ENCODE measurements at regions not wholly inside any gene's neighbourhood (a gene's known extent, or its start where the extent isn't known, plus 50 kb on each side); places are given as distances from the start of the nearest gene placed in this dataset.
A peak's percentile ranks its signal among the peaks of the same experiment; 100 is the strongest.

DNA sequence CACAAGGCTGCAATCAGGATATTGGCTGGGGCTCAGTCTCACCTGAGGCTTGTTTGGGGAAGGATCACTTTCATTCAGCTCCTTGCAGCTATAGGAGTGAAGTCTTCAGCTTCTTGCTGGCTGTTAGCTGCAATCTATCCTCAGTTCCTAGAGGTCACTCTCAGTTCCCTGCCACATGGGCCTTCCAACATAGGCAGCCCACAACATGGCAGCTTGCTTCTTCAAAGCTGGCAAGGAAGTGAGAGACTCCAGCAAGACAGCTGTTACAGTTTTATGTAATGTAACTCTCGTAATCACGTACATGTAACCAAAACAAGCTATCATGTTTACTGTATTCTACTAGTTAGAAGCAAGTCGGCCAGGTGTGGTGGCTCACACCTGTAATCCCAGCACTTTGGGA is 226.9 kb downstream of the CDC5L start:
- no peak for DNase-seq

DNA sequence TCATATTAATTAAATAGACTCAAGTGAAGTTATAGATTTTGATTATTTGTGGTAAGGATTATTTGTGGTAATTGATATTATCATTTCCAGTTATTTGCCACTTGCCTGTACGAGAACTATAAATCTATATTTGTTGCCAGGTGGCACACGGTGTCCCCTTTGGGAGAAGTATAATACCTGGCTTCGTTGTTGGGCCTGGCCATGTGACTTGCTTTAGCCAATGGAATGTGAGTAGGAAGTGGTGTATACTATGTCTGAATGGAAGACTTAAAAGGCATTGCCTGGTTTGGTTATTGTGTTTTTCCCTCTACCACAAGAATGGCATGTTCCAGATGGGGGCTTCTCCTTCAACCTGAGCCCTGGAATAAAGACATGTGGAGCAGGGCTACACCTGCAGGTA is 228.1 kb downstream of the CDC5L start:
- DNase-seq = no peak

- DNase-seq = no peak
These were observed 229.9 kb downstream of the CDC5L start for GRCh38 chr6:44617416-44617815.

DNA sequence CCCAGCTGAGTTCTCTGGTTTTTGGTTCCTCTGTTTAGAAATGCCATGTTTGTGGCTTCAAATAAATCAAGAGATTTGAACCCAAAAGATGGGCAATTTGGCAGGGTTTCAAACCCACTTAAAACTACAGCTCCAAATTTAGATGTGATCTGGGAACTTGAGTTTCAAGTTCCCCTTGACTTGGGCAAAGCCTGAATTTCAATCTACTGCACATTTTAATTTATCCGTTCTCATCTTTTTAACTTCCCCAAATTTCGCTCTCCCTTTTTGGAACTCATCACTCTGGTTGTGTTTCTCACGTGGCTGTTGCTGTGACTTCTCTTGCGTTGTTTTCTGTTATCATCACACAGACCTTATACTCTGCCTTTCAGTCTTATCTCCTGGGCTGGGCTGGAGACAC is 230.9 kb downstream of the CDC5L start:
- no peak for DNase-seq

DNA sequence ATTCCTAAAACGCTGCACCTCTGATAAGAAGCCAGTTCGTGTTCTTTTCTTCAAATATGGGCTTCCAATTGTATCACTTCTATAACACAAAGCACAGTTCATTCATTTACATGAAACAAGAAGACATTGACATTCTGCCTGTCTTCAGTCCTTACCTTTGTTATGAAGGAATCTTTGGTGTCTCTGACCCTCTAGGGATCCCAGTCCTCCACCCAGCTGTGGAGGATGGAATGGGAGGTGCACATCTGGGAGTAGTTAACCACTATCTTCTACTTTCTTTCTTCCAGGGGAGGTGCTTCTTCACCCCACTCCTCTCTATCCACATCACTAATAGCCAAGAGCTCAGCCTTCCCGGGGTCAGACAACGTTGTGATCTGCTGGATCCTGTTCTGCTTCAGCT is 233.4 kb downstream of the CDC5L start:
- no peak for DNase-seq

DNA sequence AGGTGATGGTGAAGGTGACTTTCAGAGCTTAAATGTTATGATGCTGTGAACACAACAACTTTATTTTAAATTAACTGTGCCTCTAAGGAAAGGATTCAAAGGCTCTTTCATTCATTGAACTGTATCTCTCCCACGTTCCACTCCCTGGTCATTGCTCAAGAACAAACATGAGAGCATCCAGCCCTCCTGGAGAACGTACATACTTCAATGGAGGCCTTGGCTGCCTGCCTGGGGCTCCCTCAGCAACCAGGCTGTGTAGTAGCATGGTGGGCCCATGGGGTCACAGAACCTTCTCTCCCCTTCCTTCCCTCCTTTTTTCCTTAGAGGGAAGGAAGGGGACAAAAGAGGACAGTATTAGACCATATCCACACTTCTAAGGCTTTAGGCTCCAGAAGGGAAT is 234.3 kb downstream of the CDC5L start:
- DNase-seq = no peak

DNA sequence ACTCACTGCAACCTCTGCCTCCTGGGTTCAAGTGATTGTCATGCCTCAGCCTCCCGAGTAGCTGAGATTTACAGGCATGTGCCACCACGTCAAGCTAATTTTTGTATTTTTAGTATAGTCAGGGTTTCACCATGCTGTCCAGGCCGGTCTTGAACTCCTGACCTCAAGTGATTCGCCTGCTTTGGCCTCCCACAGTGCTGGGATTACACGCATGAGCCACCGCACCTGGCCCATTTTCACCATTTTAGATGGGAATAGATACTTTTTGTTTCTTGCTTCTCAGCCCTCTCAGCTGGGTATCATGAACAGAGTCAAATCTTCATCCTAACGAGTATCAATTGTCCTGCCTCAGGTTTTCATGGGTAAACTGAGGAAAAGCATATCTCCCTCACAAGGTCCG is 235.0 kb downstream of the CDC5L start:
- DNase-seq = no peak

GRCh38 chr6:44622956-44623355 is 235.4 kb downstream of the CDC5L start:
- no peak for DNase-seq

GRCh38 chr6:44624226-44624625 is 236.7 kb downstream of the CDC5L start:
- no peak for DNase-seq

- no peak for DNase-seq
These were observed 237.5 kb downstream of the CDC5L start for GRCh38 chr6:44624936-44625573.

DNA sequence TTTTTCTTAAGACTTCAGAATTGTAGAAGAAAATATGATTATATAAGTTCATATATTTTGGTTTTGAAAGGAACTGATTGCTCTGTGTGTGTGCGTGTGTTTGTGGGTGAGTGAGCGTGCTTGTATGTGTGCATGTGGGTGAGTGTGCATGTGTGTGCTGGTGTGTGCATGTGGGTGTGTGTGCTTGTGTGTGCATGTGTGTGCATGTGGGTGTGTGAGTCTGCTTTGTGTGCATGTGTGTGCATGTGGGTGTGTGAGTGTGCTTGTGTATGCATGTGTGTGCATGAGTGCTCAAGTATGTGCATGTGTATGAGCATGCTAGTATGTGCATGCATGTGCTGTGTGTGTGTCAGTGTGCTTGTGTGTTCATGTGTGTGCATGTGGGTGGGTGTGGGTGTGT is 238.5 kb downstream of the CDC5L start:
- no peak for DNase-seq

DNA sequence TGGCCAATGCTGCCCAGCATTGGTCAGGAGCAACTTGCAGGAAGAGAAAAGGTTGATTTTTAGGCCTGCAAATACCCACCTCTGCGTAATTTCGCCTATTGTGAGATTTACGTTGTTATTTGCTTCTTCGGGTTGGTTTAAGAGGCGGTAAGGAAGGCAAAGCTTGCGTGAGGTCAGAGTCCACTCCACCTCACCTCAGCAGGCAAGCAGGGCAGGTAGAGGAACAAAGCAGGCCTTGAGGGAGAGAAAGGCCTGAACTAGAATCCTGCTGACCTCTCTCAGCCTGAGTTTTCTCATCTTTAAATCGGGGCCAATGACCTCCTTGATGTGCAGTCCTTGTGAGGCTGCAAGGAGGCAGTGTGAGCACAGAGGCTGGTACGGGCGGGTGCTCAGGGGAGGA is 239.1 kb downstream of the CDC5L start:
- no peak for DNase-seq

DNA sequence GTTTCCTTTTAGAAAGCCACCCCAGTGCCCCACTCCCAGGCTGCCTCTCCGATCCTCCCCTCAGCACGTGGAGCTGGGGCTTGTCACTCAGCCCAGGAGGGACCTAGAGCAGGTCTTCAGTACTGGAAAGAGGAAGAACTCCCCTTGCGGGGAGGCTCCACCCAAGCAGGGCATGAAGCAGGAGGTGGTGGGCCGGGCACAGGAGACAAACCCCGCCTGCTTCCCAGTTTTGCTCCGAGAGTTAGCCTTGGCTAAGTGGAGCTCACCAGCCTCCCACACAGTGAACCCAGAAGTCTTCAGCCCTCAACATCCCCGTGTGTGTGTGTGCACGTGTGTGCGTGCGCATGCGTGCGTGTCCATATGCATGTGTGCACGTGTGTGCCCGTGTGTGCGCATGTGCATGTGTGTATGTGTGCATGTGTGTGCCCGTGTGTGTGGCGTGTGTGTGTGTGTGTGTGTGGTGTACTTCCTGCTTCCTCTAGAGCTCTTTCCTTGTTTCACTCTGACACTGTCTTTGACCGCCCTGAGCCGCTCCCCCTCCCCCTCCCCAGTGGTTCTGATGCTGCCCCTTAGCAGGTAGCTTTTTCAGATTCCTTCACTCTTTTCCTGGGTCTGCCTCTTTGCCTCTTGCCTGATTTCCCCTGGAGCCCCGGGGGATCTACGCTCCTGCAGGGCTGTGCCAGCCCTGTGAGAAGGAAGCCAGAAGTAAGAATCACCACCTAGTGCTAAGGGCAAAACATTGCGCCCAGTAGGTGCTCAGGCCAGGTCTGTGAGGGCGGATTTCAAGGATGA is 239.8 kb downstream of the CDC5L start:
- peak in 1 of 2 donors; percentile 28 for DNase-seq

DNA sequence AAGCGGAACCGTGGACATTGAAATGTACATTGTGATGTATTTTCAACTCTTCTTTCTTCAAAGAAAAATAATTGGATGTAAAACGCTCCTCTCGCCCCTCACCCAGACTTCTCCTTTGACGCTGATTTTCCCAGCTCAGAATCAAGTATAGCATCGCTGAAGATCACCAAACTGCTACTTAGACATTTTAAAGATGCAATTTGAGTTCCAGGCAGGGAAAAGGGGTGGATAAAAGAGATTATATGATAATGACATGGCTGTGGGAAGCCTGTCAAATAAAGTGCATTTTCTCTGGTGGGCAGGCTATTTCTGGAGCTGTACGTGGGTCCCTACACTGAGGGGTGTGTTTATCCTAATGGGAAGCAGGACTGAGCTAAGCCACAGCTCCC is 240.4 kb downstream of the CDC5L start:
- no peak for DNase-seq

DNA sequence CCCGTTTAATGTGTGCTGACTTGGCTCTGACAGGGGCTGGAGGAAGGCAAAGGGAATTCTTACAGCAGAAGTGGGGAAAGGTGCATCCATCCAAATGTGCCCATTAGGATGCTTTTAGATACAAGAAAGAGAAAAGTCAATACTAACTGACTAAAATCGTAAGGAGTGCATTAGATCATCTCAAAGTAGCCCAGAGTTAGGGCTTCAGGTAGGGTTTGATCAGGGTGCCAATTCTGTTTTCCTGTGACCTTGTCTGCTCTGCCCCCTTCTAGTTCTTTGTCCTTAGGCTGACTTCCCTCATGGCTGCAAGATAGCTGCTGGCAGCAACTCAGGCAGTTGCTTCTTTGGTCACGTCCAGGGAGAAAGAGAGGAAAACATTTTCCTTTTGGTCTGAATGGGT is 240.8 kb downstream of the CDC5L start:
- DNase-seq = no peak

DNA sequence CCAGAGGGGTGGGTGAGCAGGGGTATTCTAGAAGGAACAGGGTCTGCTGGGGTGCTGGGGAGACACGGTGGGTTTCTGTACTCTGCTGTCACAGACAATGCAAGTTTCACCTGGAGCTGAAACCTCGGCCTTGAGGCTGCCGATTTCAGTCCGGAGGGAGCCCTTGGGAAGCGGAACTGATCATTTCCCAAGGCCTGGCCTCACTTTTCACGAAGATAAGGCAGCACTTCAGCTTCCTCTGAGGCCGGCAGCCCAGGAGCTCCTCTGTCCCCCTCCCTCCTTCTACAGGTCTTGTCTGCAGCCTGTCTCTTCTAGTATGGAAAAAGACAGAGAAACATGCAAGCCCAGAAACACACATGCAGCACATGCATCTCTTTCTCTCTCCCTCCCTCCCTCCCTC is 242.1 kb downstream of the CDC5L start:
- DNase-seq = no peak

DNA sequence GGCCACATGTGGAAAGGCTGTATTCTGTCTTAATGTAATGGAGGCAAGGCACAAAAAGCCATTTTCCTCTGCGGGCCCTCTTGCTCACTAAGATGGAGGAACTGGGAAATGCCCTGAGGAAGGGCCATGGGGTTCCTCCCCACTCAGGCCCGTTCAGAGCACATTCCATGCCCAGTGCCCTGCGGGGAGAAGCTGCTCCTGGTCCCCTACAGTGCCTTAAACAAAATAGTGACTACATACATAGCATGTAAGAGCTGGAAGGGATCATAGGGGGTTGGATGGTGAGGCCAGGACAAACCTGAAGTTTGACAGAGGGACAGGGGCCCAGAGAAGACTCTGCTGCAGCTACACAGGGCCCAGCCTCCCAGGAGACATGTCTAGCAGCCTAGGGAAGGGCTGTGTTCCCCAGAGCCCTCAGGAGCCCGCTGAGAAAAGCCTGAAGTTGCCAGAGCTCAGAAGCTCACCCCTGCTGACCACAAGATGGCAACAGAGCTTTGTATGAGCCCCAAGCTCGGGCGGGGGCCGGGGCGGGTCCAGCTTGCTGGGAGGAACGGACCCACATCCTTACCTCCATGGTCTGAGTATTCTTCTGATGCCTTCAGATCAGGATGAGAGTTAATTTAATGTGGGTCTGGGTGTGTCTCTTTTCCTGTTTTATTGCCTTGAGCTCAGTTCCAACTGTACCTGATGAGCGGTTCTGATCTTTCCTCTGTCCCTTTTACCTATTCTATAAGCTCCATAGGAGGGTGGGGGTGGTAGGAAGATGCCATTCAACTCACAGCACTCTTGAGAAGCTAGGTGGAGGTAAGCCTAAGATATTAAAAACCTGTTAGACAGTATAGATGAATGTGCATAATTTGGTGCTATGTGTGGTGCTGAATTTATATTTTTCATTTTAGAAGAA is 242.9 kb downstream of the CDC5L start:
- peak; percentile 9 to 29 for DNase-seq

DNA sequence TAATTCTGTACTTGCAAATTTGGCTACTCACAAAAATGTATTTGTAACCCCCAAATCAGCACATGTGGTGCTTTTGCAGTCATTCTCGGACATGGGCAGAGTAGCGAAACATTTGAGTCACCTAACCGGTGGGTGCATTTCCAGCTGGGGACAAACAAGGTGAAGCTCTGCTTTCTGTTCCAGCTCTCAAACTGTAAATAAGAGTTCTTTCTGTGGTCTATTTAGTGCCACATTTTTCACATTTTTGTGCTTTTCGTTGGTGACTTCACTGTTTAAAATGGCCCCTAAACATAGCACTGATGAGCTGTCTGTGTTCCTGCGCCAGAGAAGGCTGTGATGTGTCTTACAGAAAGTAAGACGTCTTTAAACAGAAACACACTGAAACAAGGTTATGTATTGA is 244.5 kb downstream of the CDC5L start:
- no peak for DNase-seq

GRCh38 chr6:44634321-44634720 is 246.8 kb downstream of the CDC5L start:
- DNase-seq = no peak

DNA sequence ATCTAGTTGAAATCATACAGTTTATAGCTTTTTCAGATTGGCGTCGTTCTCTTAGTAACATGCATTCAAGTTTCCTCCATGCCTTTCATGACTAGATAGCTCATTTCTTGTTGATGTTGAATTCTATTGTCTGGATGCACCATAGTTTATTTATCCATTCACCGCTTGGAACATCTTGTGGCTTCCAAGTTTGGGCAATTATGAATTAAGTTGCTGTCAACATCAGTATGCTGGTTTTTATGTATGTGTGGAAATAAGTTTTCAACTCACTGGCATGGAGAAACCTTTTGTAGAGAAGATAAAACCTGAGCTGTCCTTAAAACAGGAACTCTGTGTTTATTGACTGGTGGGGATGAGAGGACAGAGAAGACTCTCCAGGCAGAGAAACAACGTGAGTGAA is 248.0 kb downstream of the CDC5L start:
- no peak for DNase-seq

DNA sequence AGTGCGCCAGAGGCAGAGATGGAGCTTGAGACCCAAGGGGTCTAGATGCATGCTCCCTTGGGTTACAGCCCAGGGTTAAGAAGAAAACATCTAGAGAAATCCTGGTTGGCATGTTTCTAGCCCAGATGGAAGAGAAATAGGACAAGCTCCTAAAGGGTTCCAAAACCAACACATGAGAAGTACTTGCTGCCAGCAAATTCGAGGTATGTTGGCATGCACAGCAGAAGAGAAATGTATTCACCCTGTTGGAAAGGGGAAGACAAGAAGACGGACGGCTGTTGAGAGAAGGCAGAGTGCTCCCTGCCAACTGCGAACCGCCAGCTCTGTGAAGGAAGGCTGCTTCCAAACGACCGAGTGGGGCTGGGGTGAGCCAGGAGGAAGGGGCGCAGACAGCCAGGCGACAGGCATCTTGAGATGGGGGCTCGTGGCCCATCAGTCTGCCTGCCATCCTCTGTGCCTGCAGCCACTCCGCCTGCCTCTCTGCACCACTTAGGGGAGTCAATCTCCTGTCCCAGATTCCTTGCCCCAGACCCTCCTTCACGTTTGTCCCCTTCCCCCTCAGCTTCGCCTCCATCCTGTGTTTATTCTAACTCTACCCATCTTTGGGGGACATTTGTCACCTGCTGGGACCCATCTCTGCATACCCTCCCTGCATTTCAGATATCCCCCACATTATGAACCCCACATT is 249.2 kb downstream of the CDC5L start:
- DNase-seq = no peak

DNA sequence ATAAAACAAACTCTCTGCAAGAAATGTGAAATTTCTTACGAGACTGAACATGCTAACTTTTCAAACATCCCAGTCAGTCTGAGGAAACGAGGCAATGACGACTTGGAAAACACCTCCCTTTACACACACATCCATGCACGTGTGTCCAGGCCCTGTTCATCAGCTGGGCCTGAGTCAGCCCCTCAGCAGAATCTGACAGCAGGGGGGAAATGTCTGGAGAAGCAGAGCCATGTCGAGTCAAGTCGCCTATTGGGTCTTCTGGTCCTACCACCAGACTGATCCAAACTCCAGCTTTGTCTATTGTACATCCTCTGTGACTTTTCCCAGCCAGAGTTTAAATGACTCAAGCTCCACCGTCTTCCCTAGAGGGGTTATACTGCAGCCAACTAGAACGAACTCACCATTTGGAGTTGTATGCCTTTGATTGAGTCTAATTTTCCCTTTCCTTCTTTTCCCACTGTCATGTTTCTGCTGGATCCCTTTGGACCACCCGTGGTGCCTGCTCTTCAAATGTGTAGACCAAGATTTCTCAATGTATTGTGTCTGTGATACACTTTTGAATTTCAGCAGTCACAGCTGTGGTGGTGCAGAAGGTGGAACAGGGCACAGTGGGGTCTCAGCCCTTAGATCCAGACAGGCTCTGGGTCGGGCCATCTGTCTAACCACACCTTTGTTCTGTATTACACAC is 254.0 kb downstream of the CDC5L start:
- DNase-seq = no peak

- DNase-seq = no peak
These were observed 254.8 kb downstream of the CDC5L start for GRCh38 chr6:44642349-44642748.

Data from CD4-positive, alpha-beta T cell treated with Interleukin-1 beta for 1 hour (primary cell).